ENCODE measurements at regions not wholly inside any gene's neighbourhood (a gene's known extent, or its start where the extent isn't known, plus 50 kb on each side); places are given as distances from the start of the nearest gene placed in this dataset.

GRCh38 chr5:15170173-15170572 lies 298.6 kb upstream of the ANKH start:
- Histone ChIP-seq H4K5ac (ENCODE audit: insufficient read length, low read depth, low read length) (no peak overlapping the region), H3K14ac (ENCODE audit: insufficient read length) (no peak overlapping the region), H2BK20ac (ENCODE audit: low read length) (no peak overlapping the region), H3K9ac (replicated peaks in 1 of 4; ENCODE audit: extremely low read depth in 1 of 4, low read depth in 3 of 4, low read length in 3 of 4) (no peak overlapping the region), H2BK5ac (ENCODE audit: low read depth, low read length) (no peak overlapping the region), H2BK15ac (ENCODE audit: low read length) (no peak overlapping the region), H3K4me2 (ENCODE audit: insufficient read depth in 1 of 2, low read depth in 2 of 2, low read length in 2 of 2) (no peak overlapping the region), H3K79me1 (ENCODE audit: low read depth, low read length) (no peaks in the 10 kb centered on the region), H4K20me1 (replicated peaks in 1 of 2; ENCODE audit: control insufficient read depth in 1 of 2, insufficient read depth in 2 of 2, low read length in 2 of 2) (no peaks in the 10 kb centered on the region), H2BK12ac (ENCODE audit: low read depth, low read length) (no peak overlapping the region), H3K4me1 (replicated peaks in 1 of 4; ENCODE audit: control insufficient read depth in 3 of 4, insufficient read depth in 4 of 4, low read length in 3 of 4) (no peaks in the 10 kb centered on the region), H4K8ac (ENCODE audit: extremely low read depth, insufficient read depth, low read length) (no peak overlapping the region), H2BK120ac (replicated peaks; ENCODE audit: low read depth, low read length) (no peak overlapping the region), H3K4me3 (ENCODE audit: extremely low read depth in 1 of 4, insufficient read depth in 2 of 4, low read depth in 3 of 4, low read length in 4 of 4) (no peak overlapping the region), H3K9me3 (ENCODE audit: insufficient read depth in 2 of 2, low read depth in 1 of 2, low read length in 1 of 2) (0 out of 4 replicates have a peak, but pooled peaks cover 0 to 5% of the 10 kb centered on the region in 2 experiments), H2AFZ (ENCODE audit: low read length) (no peak overlapping the region), H2AK5ac (ENCODE audit: low read depth, low read length) (no peak overlapping the region), H3K23me2 (ENCODE audit: low read depth, low read length) (no peaks in the 10 kb centered on the region; the same call in 1 of the 2 replicates), H3K36me3 (ENCODE audit: control insufficient read depth in 2 of 4, insufficient read depth in 4 of 4, low read length in 3 of 4) (no peaks in the 10 kb centered on the region), H3K56ac (replicated peaks; ENCODE audit: insufficient read length, low read depth, low read length) (no peak overlapping the region), H4K91ac (replicated peaks; ENCODE audit: insufficient read length, low read length) (no peak overlapping the region), H3K27me3 (replicated peaks in 1 of 4; ENCODE audit: control insufficient read depth in 3 of 4, extremely low read depth in 1 of 4, insufficient read depth in 3 of 4, low read length in 3 of 4) (no peaks in the 10 kb centered on the region), H3K18ac (ENCODE audit: extremely low read depth, low read length) (no peak overlapping the region), H3K4ac (replicated peaks; ENCODE audit: insufficient read length, low read depth, low read length) (no peak overlapping the region), H3K27ac (ENCODE audit: low read depth, low read length) (no peak overlapping the region), H3K23ac (ENCODE audit: insufficient read length) (no peak overlapping the region), H3K79me2 (ENCODE audit: control insufficient read depth in 1 of 2, insufficient read depth in 2 of 2, low read length in 2 of 2) (no peaks in the 10 kb centered on the region)
- DNase-seq (ENCODE audit: low read depth in 1 of 2, low spot score in 2 of 2) (no peak), FAIRE-seq (no peak)
- no CpG with 5 or more reads among the region's 1 CpG for WGBS, 2 experiments (ENCODE audit: extremely low coverage in 1 of 2, insufficient coverage in 1 of 2, insufficient read length in 1 of 2, insufficient replicate concordance in 2 of 2, low coverage in 1 of 2, low lambda C conversion rate in 2 of 2, missing lambda C conversion rate in 1 of 2)
- TF ChIP-seq BACH1 (IDR thresholded peaks at IDR 0.05; ENCODE audit: low read length) (no peak), YY1 (IDR thresholded peaks at IDR 0.05; ENCODE audit: low read depth, low read length) (no peak), ATF3 (IDR thresholded peaks at IDR 0.05; ENCODE audit: insufficient read depth, low read depth, low read length) (no peak), HDAC2 (IDR thresholded peaks at IDR 0.05; ENCODE audit: borderline replicate concordance in 1 of 2, low read depth in 2 of 2, low read length in 2 of 2) (no peak), CEBPB (IDR thresholded peaks at IDR 0.05; ENCODE audit: low read depth, low read length) (no peak), TBP (IDR thresholded peaks at IDR 0.05; ENCODE audit: low read depth, low read length) (no peak), GTF2F1 (IDR thresholded peaks at IDR 0.05; ENCODE audit: borderline replicate concordance, low read depth, low read length) (no peak), BCL11A (IDR thresholded peaks at IDR 0.05; ENCODE audit: low read depth in 2 of 2, low read length in 2 of 2) (no peak), SIRT6 (IDR thresholded peaks at IDR 0.05; ENCODE audit: low read length) (no peak), SIN3A (conservative IDR thresholded peaks at IDR 0.05 in 1 of 2, IDR thresholded peaks at IDR 0.05 in 1 of 2; ENCODE audit: low read depth in 1 of 2, low read length in 2 of 2) (no peak), GABPA (IDR thresholded peaks at IDR 0.05; ENCODE audit: borderline replicate concordance, insufficient read depth, low read length) (no peak), SRF (IDR thresholded peaks at IDR 0.05; ENCODE audit: low read depth, low read length) (no peak)
- POLR2A ChIA-PET (ENCODE audit: partially characterized antibody), result no interaction called here
- CTCF ChIA-PET (ENCODE audit: partially characterized antibody), result no interaction called here

All from H1 (cell line).